ENCODE measurements at regions not wholly inside any gene's neighbourhood (a gene's known extent, or its start where the extent isn't known, plus 50 kb on each side); places are given as distances from the start of the nearest gene placed in this dataset.

- H3K79me2 ChIP-seq (ENCODE audit: insufficient read depth, low read length), result no peaks in the 10 kb centered on the region
- TF ChIP-seq, protein P1, sequence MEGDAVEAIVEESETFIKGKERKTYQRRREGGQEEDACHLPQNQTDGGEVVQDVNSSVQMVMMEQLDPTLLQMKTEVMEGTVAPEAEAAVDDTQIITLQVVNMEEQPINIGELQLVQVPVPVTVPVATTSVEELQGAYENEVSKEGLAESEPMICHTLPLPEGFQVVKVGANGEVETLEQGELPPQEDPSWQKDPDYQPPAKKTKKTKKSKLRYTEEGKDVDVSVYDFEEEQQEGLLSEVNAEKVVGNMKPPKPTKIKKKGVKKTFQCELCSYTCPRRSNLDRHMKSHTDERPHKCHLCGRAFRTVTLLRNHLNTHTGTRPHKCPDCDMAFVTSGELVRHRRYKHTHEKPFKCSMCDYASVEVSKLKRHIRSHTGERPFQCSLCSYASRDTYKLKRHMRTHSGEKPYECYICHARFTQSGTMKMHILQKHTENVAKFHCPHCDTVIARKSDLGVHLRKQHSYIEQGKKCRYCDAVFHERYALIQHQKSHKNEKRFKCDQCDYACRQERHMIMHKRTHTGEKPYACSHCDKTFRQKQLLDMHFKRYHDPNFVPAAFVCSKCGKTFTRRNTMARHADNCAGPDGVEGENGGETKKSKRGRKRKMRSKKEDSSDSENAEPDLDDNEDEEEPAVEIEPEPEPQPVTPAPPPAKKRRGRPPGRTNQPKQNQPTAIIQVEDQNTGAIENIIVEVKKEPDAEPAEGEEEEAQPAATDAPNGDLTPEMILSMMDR (IDR thresholded peaks at IDR 0.05), result no peak
- Mint-ChIP-seq H3K9me3 (peaks cover 0 to 8% (median 0%) of the 10 kb centered on the region in 7 donors), H3K4me1 (no peaks in the 10 kb centered on the region), H3K4me3 (no peak overlapping the region), H3K36me3 (no peaks in the 10 kb centered on the region), H3K27ac (no peak overlapping the region), H3K27me3 (ENCODE audit: low read depth in 3 of 3) (peaks cover 0 to 1% (median 0%) of the 10 kb centered on the region in 3 donors)
- H3K4me1 ChIP-seq (ENCODE audit: control insufficient read depth in 1 of 2, insufficient read depth in 2 of 2, low read length in 2 of 2), result no peaks in the 10 kb centered on the region
- H3K27ac ChIP-seq (ENCODE audit: low read depth in 1 of 2, low read length in 2 of 2), result no peak overlapping the region
- H3K4me3 ChIP-seq (replicated peaks in 1 of 3; ENCODE audit: low read depth in 2 of 3, low read length in 3 of 3), result no peak overlapping the region
- no peak overlapping the region for H2AFZ ChIP-seq (ENCODE audit: insufficient read depth, low read depth, low read length, poor library complexity, severe bottlenecking)
- no peak for DNase-seq
- no peak overlapping the region for H3K4me2 ChIP-seq (replicated peaks; ENCODE audit: extremely low read depth, low read length, poor library complexity, severe bottlenecking)
- 100% methylated on average over 1 of the region's 3 CpGs for WGBS (ENCODE audit: insufficient coverage)
- H3K27me3 ChIP-seq (ENCODE audit: control insufficient read depth in 2 of 2, insufficient read depth in 2 of 2, low read length in 2 of 2), result no peaks in the 10 kb centered on the region
- H3K9me3 ChIP-seq (replicated peaks in 1 of 2; ENCODE audit: control insufficient read depth in 1 of 2, insufficient read depth in 1 of 2, low read length in 2 of 2), result no peaks in the 10 kb centered on the region
- no peak overlapping the region for H3K9ac ChIP-seq (ENCODE audit: insufficient read depth, low read length, poor library complexity, severe bottlenecking)
- H3K36me3 ChIP-seq (replicated peaks in 1 of 2; ENCODE audit: control insufficient read depth in 1 of 2, insufficient read depth in 2 of 2, low read length in 2 of 2), result no peaks in the 10 kb centered on the region
- H4K20me1 ChIP-seq (ENCODE audit: insufficient read depth, low read length), result no peaks in the 10 kb centered on the region
- intact Hi-C loops (cut with micrococcal nuclease), result no loop called here
These were observed 215.2 kb upstream of the TFPI start for GRCh38 chr2:187769437-187769836.

- TF ChIP-seq, protein P1 (IDR thresholded peaks at IDR 0.05), result no peak
- WGBS (ENCODE audit: insufficient coverage), result 100% methylated on average over 1 of the region's 1 CpG
- no peaks in the 10 kb centered on the region for H3K27me3 ChIP-seq (ENCODE audit: control insufficient read depth in 2 of 2, insufficient read depth in 2 of 2, low read length in 2 of 2)
- Mint-ChIP-seq H3K4me3 (no peak overlapping the region), H3K4me1 (no peaks in the 10 kb centered on the region), H3K9me3 (peaks cover 0 to 6% (median 4%) of the 10 kb centered on the region in 7 donors), H3K27ac (no peak overlapping the region), H3K36me3 (no peaks in the 10 kb centered on the region), H3K27me3 (ENCODE audit: low read depth in 3 of 3) (no peaks in the 10 kb centered on the region)
- H3K4me1 ChIP-seq (ENCODE audit: control insufficient read depth in 1 of 2, insufficient read depth in 2 of 2, low read length in 2 of 2), result no peaks in the 10 kb centered on the region
- no peak overlapping the region for H3K4me2 ChIP-seq (replicated peaks; ENCODE audit: extremely low read depth, low read length, poor library complexity, severe bottlenecking)
- no peaks in the 10 kb centered on the region for H3K9me3 ChIP-seq (replicated peaks in 1 of 2; ENCODE audit: control insufficient read depth in 1 of 2, insufficient read depth in 1 of 2, low read length in 2 of 2)
- H2AFZ ChIP-seq (ENCODE audit: insufficient read depth, low read depth, low read length, poor library complexity, severe bottlenecking), result no peak overlapping the region
- H3K36me3 ChIP-seq (replicated peaks in 1 of 2; ENCODE audit: control insufficient read depth in 1 of 2, insufficient read depth in 2 of 2, low read length in 2 of 2), result no peaks in the 10 kb centered on the region
- no peaks in the 10 kb centered on the region for H4K20me1 ChIP-seq (ENCODE audit: insufficient read depth, low read length)
- no peak overlapping the region for H3K4me3 ChIP-seq (replicated peaks in 1 of 3; ENCODE audit: low read depth in 2 of 3, low read length in 3 of 3)
- H3K9ac ChIP-seq (ENCODE audit: insufficient read depth, low read length, poor library complexity, severe bottlenecking), result no peak overlapping the region
- intact Hi-C loops (cut with micrococcal nuclease), result no loop called here
- no peak for DNase-seq
- no peak overlapping the region for H3K27ac ChIP-seq (ENCODE audit: low read depth in 1 of 2, low read length in 2 of 2)
- no peaks in the 10 kb centered on the region for H3K79me2 ChIP-seq (ENCODE audit: insufficient read depth, low read length)
These were observed 220.4 kb upstream of the TFPI start for GRCh38 chr2:187774551-187775071.

Data from CD14-positive monocyte (primary cell).